ENCODE measurements at regions not wholly inside any gene's neighbourhood (a gene's known extent, or its start where the extent isn't known, plus 50 kb on each side); places are given as distances from the start of the nearest gene placed in this dataset.

GRCh38 chr13:90652036-90652435 lies 695.5 kb upstream of the MIR17HG start:
- TF ChIP-seq CTCF (IDR thresholded peaks at IDR 0.05; ENCODE audit: low read depth, low read length, missing input control) (no peak), JUND (IDR thresholded peaks at IDR 0.05) (no peak), EGR1 (IDR thresholded peaks at IDR 0.05; ENCODE audit: low read depth in 2 of 2) (no peak), RAD21 (IDR thresholded peaks at IDR 0.05) (no peak), REST (IDR thresholded peaks at IDR 0.05) (no peak), YY1 (IDR thresholded peaks at IDR 0.05) (no peak), RXRA (IDR thresholded peaks at IDR 0.05) (no peak), FOXA1 (IDR thresholded peaks at IDR 0.05) (no peak), TAF1 (conservative IDR thresholded peaks at IDR 0.05) (no peak), MAX (IDR thresholded peaks at IDR 0.05) (no peak), HNF4G (IDR thresholded peaks at IDR 0.05) (no peak)

All from liver (tissue), 3 donors.